Activated gamma-delta T cell (primary cell): ENCODE measurements at regions not wholly inside any gene's neighbourhood (a gene's known extent, or its start where the extent isn't known, plus 50 kb on each side); places are given as distances from the start of the nearest gene placed in this dataset.

ENCODE experiments used
- DNase-seq: peaks from one replicate; lab custom pipeline; 2025; lab: John Stamatoyannopoulos, UW

GRCh38 chr4:152159773-152160172, 376.1 kb downstream of the FBXW7 start:
- no peak for DNase-seq

- no peak for DNase-seq
Observed at GRCh38 chr4:152158225-152158624, 377.7 kb downstream of the FBXW7 start.

DNA sequence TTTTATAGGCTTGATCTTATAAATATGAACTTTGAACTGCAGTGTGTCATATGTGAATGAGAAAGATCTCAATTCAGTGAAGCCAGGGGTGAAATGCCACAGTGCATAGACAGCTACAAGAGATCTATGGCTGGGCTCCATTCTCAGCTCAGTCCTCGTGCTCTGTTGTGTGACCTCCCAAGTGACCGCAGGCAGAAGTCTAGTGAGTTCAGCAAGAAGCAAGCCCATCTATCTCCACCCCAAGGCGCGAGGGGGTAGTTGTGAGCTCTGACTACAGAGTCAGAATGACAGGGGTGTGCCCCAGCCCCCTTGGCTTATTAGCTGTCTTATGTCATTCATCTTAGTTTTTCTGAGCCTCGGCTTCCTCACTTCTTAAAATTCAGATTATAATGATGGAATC, 378.3 kb downstream of the FBXW7 start:
- DNase-seq = no peak

DNA sequence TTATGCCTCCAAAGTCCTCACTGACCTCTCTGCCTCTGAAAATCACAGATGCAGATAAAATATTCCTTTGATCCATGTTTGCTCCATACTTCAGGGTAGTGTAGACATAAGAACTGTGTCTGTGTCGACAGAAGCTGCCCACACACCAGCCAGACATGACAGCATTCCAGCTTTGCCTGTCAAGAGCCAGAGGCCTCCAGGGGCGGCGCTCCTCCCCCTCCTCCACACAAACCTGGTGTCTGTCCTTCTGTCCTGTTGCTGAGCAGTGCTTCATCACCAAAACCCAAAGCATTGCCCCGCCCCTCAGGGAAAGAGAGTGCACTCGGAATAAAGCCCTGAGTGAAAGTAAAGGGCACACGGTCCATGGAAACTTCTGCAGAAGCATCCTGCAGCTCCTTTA, 379.4 kb downstream of the FBXW7 start:
- no peak for DNase-seq

DNA sequence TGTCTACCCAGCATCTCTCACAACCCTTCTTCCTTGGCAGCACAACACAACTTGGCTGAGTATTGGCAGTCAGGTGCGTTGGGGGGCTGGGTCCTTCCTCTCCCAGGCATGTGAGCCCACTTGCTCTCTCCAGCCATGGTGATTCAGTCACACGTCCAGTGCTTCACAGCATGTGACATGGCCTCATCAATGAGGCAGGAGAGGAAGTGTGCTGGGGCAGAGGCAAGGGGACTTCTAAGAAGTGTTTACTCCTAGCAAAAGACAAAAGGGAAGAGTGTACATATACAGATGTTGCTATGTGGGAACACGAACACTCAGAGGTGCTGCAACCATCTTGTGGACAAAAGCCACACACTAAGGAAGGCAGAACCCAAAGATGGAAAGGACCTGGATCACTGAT, 380.8 kb downstream of the FBXW7 start:
- DNase-seq = no peak

DNA sequence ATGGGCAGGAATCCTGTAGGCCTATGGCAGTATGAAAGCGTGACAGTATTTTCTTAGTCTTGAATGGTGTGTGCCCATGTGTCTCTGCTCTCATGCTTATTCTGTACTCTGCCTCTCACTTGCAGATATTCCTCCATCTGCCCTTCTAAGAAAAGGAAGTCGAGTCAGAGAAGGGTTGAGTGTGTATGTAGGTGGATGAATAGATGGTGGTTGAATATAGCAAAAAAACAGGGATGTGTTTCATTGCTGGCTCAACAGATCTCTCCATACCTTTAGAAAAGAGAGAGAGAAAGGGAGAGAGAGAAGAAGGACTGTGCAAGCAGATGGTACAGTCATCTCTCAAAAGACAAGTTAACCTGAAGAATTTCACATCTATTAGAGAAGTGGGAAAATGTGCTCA, 381.5 kb downstream of the FBXW7 start:
- DNase-seq = no peak

DNA sequence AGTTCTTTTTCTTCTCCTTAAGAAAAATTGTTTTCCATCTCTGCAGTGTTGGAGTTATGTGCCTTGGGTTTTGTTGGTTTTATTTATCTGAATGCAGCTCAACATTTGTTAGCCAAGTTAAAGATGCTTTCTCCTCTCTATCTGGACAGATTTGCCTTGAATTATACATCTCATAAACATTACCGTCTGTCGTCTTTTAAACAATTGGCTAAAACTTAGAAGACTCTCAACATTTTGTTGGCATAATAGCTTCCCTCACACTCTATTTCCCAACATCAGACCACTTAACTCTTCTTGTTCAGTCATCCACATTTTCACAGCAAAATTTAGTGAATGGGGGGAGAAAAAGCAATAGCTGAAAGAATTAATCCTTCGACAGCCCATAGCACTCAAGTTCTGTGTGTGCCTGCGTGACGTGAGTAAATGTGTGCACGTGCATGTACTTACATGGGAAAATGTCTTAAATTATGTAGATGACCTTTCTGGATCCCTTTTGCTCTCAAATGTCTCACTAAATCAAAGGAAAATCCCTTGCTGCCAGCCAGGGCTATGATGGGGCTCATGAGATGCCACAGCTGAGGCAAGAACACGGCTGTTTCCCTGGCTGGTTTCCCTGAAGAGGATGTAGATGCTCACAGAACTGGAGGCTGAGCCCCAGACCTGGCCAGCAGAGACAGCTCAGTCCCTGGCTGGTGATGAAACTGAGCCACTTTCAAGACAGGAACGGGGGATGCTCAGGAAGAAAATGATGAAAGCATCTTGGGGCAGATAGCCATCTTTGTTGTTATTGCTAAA, 382.2 kb downstream of the FBXW7 start:
- DNase-seq = no peak

DNA sequence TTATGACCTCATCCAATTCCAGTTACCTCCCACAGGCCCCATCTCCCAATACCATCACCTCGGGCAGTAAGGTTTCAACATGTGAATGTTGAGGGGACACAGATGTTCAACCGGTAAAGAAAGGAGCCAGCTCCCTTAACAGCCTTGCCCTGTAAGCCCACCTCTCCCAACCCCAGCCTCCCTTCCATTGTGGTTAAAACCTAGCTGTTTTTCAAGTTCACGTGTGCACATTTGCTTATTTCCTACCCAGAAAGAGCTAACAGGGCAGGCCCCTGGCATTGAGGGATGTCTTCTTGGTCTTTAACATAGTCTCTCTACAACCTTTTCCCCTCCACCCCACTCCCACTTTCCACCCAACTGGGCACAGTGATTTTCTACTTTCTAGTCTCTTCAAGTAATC, 385.7 kb downstream of the FBXW7 start:
- no peak for DNase-seq

- DNase-seq = no peak
Observed at GRCh38 chr4:152149745-152150144, 386.1 kb downstream of the FBXW7 start.

- no peak for DNase-seq
Observed at GRCh38 chr4:152148057-152148456, 387.2 kb upstream of the GATB start.

DNA sequence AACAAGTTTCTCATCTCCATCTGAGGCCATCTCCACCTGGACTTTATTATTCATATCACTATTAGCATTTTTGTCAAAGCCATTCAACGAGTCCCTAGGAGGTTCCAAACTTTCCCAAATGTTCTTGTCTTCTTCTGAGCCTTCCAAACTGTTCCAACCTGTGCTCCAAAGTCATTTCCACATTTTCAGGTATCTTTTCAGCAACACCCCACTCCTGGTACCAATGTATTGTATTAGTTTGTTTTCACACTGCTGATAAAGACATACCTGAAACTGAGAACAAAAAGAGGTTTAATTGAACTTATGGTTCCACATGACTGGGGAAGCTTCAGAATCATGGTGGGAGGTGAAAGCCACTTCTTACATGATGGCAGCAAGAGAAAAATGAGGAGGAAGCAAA, 385.4 kb upstream of the GATB start:
- no peak for DNase-seq

DNA sequence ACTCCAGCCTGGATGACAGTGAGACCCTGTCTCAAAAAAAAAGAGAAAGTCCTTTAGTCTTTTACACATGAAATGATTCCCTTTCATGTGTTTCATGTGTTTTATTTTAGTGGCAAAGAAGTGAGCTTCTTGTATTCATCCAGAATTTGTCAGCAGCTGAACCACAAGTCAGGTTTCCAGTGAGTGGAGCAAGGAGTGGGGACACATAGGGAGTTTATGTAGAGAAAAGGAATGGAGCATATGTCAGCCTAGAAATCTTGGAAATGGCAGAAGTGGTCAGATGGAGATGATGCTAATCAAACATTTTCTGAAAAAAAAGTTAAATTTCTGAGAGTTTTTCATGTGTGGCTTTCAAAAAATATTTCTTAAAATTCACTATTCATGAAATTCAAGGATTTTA, 383.0 kb upstream of the GATB start:
- DNase-seq = no peak

GRCh38 chr4:152138451-152138850, 377.6 kb upstream of the GATB start:
- no peak for DNase-seq

DNA sequence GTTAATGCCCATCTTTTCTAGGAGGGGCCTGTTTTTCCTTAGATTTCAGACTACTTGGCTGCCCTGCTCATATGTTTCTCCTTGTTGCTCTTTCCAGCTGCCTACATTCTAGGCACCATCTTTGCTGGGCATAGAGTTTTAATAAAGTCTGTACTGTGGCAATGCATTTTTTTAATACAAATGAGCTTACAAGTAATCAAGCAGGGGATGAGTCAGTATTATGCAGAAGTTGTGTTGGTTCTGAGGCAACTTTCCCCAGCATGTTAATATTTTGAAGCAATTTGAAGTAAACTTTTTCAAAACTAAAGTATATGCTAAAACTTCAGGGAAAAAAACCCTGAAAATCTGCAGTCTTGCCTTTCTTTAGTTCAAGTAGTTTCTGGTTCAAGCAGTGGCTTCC, 372.0 kb upstream of the GATB start:
- no peak for DNase-seq

DNA sequence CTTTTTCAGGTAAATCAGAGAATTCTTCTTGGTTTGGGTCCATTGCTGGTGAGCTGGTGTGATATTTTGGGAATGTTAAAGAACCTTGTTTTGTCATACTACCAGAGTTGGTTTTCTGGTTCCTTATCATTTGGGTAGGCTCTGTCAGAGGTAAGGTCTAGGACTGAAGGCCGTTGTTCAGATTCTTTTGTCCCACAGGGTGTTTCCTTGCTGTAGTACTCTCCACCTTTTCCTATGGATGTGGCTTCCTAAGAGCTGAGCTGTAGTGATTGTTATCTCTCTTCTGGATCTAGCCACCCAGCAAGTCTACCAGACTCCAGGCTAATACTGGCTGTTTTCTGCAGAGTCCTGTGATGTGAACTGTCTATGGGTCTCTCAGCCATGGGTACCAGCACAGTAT, 367.5 kb upstream of the GATB start:
- no peak for DNase-seq

DNA sequence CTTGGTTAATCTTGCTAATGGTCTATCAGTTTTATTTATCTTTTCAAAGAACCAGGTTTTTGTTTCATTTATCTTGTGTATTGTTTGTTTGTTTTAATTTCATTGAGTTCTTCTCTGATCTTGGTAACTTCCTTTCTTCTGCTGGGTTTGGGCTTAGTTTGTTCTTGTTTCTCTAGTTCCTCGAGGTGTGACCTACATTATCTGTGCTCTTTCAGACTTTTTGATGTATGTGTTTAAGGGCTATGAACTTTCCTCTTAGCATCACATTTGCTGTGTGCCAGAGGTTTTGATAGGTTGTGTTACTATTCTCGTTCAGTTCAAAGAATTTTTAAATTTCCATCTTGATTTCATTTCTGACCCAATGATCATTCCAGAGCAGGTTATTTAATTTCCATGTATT, 365.4 kb upstream of the GATB start:
- no peak for DNase-seq

DNA sequence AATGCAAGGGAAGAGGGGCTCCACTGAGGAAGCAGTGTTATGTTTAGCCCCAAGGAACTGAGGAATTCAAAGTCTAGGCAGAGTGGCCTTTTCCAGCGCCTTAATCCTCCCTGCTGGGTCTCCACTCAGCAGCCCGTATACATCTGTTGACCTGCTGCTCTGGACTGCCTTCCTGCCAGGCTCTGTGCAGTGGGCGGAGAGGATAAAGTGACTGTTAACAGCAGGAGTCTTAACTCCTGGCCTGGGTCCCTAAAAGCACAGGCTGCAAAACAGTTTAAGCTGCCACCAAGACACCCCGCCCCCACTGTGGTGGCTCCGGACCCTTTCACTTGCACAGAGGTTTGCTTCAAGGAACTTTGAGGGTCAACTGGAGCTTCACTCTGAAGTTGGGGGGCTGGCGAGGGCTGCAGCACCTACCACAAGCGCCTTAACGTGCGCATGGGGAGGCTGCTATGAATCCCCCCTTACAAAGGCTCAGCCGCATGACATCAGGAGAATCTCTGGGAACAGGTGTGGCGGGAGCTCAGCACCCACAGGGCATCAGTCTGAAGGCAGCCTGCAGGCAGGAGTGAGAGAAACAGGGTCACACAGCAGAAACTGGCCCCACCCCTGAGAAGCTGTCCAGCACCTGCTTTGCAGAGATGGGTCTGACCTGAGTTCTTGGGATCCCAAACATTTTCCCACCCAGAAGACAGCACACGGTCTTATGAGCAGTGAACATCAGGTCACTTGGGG, 358.2 kb upstream of the GATB start:
- DNase-seq = no peak

- DNase-seq = no peak
Observed at GRCh38 chr4:152117933-152118507, 357.2 kb upstream of the GATB start.

- DNase-seq = no peak
Observed at GRCh38 chr4:152117520-152117919, 356.7 kb upstream of the GATB start.

- no peak for DNase-seq
Observed at GRCh38 chr4:152117054-152117453, 356.2 kb upstream of the GATB start.

- no peak for DNase-seq
Observed at GRCh38 chr4:152115794-152116193, 355.0 kb upstream of the GATB start.

DNA sequence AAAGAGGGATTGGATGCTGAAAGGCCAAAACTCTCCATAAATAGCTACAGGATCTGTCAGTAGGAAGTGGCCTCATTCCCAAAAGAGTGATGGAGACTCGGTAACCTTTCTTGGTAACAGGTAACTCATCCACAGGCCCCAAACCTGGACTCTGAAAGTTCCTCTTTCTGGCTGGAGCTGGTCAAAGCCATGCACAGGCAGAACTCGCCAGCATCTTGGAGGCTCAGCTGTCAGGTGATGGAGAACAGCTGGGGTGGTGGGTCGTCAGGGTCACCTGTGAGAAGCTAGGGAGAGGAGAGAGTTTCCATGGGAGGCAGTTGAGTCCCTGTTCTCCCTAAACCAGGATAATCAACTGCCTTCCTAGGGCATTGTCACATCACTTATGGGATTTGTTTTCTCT, 354.3 kb upstream of the GATB start:
- DNase-seq = no peak

DNA sequence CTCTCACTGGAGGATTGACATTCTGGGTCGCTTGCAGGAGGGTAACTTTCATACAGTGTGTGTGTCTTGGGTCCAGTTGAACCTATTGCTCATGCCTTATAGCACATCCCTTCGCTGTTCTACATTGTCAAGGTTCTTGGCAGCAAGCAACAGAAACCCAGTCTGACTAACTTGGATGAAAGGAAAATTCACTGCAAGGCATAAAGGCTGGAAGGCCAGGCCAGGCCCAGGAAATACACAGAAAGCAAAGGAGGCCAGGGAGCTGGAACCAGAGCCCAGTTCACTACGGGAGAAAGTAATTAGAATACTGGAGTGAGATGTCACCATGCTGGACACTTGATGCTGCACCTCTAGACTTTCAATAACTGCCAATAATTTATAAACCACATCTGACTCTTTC, 353.8 kb upstream of the GATB start:
- DNase-seq = no peak
